Lung (tissue), 11 donors: ENCODE measurements at regions not wholly inside any gene's neighbourhood (a gene's known extent, or its start where the extent isn't known, plus 50 kb on each side); places are given as distances from the start of the nearest gene placed in this dataset.

Source experiments
- ATAC-seq: fragments of 200-7000 bp; cut with Tn5 transposase; one replicate; pipeline ENCODE4 v1.9.1; 2020; ENCODE audit warnings: moderate number of reproducible peaks; ENCODE audit not compliant: insufficient read depth, low FRiP score
- DNase-seq, 3 donors: peaks; one replicate each; pipeline ENCODE4 v3.0.0-alpha.2; 2013 to 2017
- H3K27ac ChIP-seq, 2 donors: one replicate each; pipeline ENCODE4 v1.5.1; 2013; ENCODE audit warnings: mild to moderate bottlenecking in 2 of 2, moderate library complexity in 2 of 2, control low read depth in 1 of 2, inconsistent platforms in 1 of 2, low read depth in 1 of 2, low read length in 1 of 2
- H3K27me3 ChIP-seq, 3 donors: one replicate each; pipeline ENCODE4 v1.5.1; 2013; ENCODE audit warnings: low read length in 2 of 3; ENCODE audit not compliant: control insufficient read depth in 3 of 3, insufficient read depth in 3 of 3
- H3K36me3 ChIP-seq, 4 donors: one replicate each; pipeline ENCODE4 v1.5.1; 2013; ENCODE audit warnings: low read length in 4 of 4, mild to moderate bottlenecking in 1 of 4, moderate library complexity in 1 of 4; ENCODE audit not compliant: control insufficient read depth in 4 of 4, insufficient read depth in 4 of 4
- H3K4me1 ChIP-seq, 5 donors: one replicate each; pipeline ENCODE4 v1.5.1; 2013; ENCODE audit warnings: low read length in 5 of 5, mild to moderate bottlenecking in 2 of 5, moderate library complexity in 1 of 5; ENCODE audit not compliant: control insufficient read depth in 5 of 5, insufficient read depth in 5 of 5
- H3K4me3 ChIP-seq: one replicate; pipeline ENCODE4 v1.5.1; 2013; ENCODE audit warnings: mild to moderate bottlenecking, control low read depth, moderate library complexity
- H3K9ac ChIP-seq, 2 donors: one replicate each; pipeline ENCODE4 v1.5.1; 2013; ENCODE audit warnings: low read length in 2 of 2, control low read depth in 1 of 2; ENCODE audit not compliant: insufficient read depth in 1 of 2
- H3K9me3 ChIP-seq, 4 donors: one replicate each; pipeline ENCODE4 v1.5.1; 2013; ENCODE audit warnings: low read length in 3 of 4, mild to moderate bottlenecking in 1 of 4, moderate library complexity in 1 of 4; ENCODE audit not compliant: control insufficient read depth in 4 of 4, insufficient read depth in 3 of 4
- CTCF ChIP-seq: IDR thresholded peaks from 2 replicates; pipeline ENCODE4 v1.5.1; 2012; ENCODE audit warnings: mild to moderate bottlenecking; ENCODE audit errors: control extremely low read depth, extremely low read depth
- WGBS, 2 donors: extraction: QIAGEN DNeasy Blood & Tissue Kit; methylation state at CpG; one replicate each; pipeline ENCODE4 v1.1.7; 2013; 5-methylcytosine and 5-hydroxymethylcytosine counted together
- donor health status: control.
- donor health status: control.
- donor health status: Bipolar disorder and iron deficiency.
- donor health status: healthy.
- donor health status: DM: yes; HTN: yes; CAD: no.

GRCh38 chr18:4593895-4594294, 138.8 kb upstream of the DLGAP1 start:
- no peak for ATAC-seq
- DNase-seq = no peak
- no peaks in the 10 kb centered on the region for H3K9me3 ChIP-seq
- no peaks in the 10 kb centered on the region for H3K36me3 ChIP-seq
- H3K4me1 ChIP-seq = no peaks in the 10 kb centered on the region
- H3K27ac ChIP-seq = no peak overlapping the region
- 85 to 97% methylated on average over 1 of the region's 1 CpG for WGBS, 2 donors
- H3K27me3 ChIP-seq = no peaks in the 10 kb centered on the region
- no peak overlapping the region for H3K4me3 ChIP-seq
- TF ChIP-seq CTCF = no peak
- H3K9ac ChIP-seq = no peak overlapping the region

- TF ChIP-seq CTCF = no peak
- WGBS, 2 donors = 81 to 86% methylated on average over 4 of the region's 4 CpGs
- DNase-seq (no peak), ATAC-seq (no peak)
- H3K36me3 ChIP-seq = no peaks in the 10 kb centered on the region
- H3K4me1 ChIP-seq = no peaks in the 10 kb centered on the region
- no peaks in the 10 kb centered on the region for H3K27me3 ChIP-seq
- no peak overlapping the region for H3K9ac ChIP-seq
- no peak overlapping the region for H3K27ac ChIP-seq
- no peaks in the 10 kb centered on the region for H3K9me3 ChIP-seq
- no peak overlapping the region for H3K4me3 ChIP-seq
Measured at GRCh38 chr18:4593459-4593858, 138.4 kb upstream of the DLGAP1 start.

GRCh38 chr18:4589056-4589800, 134.1 kb upstream of the DLGAP1 start:
- no peak for TF ChIP-seq CTCF
- no peak for DNase-seq
- WGBS, 2 donors = 86 to 87% methylated on average over 5 of the region's 5 CpGs
- Histone ChIP-seq H3K36me3 (no peaks in the 10 kb centered on the region), H3K9ac (no peak overlapping the region), H3K4me1 (no peaks in the 10 kb centered on the region), H3K9me3 (no peaks in the 10 kb centered on the region), H3K27me3 (no peaks in the 10 kb centered on the region), H3K4me3 (no peak overlapping the region), H3K27ac (no peak overlapping the region)
- ATAC-seq = no peak

- H3K9me3 ChIP-seq = no peaks in the 10 kb centered on the region
- no peaks in the 10 kb centered on the region for H3K4me1 ChIP-seq
- ATAC-seq = no peak
- H3K9ac ChIP-seq = no peak overlapping the region
- no peak for TF ChIP-seq CTCF
- no peak overlapping the region for H3K27ac ChIP-seq
- no peaks in the 10 kb centered on the region for H3K36me3 ChIP-seq
- DNase-seq = no peak
- H3K27me3 ChIP-seq = no peaks in the 10 kb centered on the region
- no peak overlapping the region for H3K4me3 ChIP-seq
Measured at GRCh38 chr18:4587204-4587603, 132.1 kb upstream of the DLGAP1 start.
